ENCODE measurements at regions not wholly inside any gene's neighbourhood (a gene's known extent, or its start where the extent isn't known, plus 50 kb on each side); places are given as distances from the start of the nearest gene placed in this dataset.

- Mint-ChIP-seq H3K4me3 (ENCODE audit: low read depth) (no peak overlapping the region), H3K36me3 (ENCODE audit: insufficient read depth) (no peaks in the 10 kb centered on the region), H3K27ac (no peak overlapping the region), H3K9me3 (ENCODE audit: low read depth) (peaks cover 8% of the 10 kb centered on the region), H3K27me3 (peaks cover 9% of the 10 kb centered on the region), H3K4me1 (ENCODE audit: low read depth) (no peaks in the 10 kb centered on the region)
- no peak for TF ChIP-seq CTCF (IDR thresholded peaks at IDR 0.05; ENCODE audit: unreplicated experiment)
- no peak for DNase-seq (ENCODE audit: low spot score, unreplicated experiment)
Observed at GRCh38 chr19:31995546-31995945, 349.9 kb upstream of the ZNF507 start.

- H3K27ac Mint-ChIP-seq: no peak overlapping the region
- DNase-seq (ENCODE audit: low spot score, unreplicated experiment): no peak
- no peak for TF ChIP-seq CTCF (IDR thresholded peaks at IDR 0.05; ENCODE audit: unreplicated experiment)
Observed at GRCh38 chr19:32010071-32010470, 335.3 kb upstream of the ZNF507 start.

GRCh38 chr19:32012206-32012605 is 333.2 kb upstream of the ZNF507 start:
- peaks cover 10% of the 10 kb centered on the region for H3K4me1 Mint-ChIP-seq (ENCODE audit: low read depth)
- no peak for TF ChIP-seq CTCF (IDR thresholded peaks at IDR 0.05; ENCODE audit: unreplicated experiment)
- no peaks in the 10 kb centered on the region for H3K9me3 Mint-ChIP-seq (ENCODE audit: low read depth)
- H3K36me3 Mint-ChIP-seq (ENCODE audit: insufficient read depth): no peaks in the 10 kb centered on the region
- peaks cover 7% of the 10 kb centered on the region for H3K27me3 Mint-ChIP-seq
- no peak overlapping the region for H3K27ac Mint-ChIP-seq
- H3K4me3 Mint-ChIP-seq (ENCODE audit: low read depth): no peak overlapping the region
- DNase-seq (ENCODE audit: low spot score, unreplicated experiment): no peak

More at GRCh38 chr19:32010071-32010470, 335.3 kb upstream of the ZNF507 start:
- no peaks in the 10 kb centered on the region for H3K9me3 Mint-ChIP-seq (ENCODE audit: low read depth)
- peaks cover 7% of the 10 kb centered on the region for H3K27me3 Mint-ChIP-seq
- H3K4me1 Mint-ChIP-seq (ENCODE audit: low read depth): peaks cover 10% of the 10 kb centered on the region
- no peak overlapping the region for H3K4me3 Mint-ChIP-seq (ENCODE audit: low read depth)
- no peaks in the 10 kb centered on the region for H3K36me3 Mint-ChIP-seq (ENCODE audit: insufficient read depth)

- peaks cover 10% of the 10 kb centered on the region for H3K4me1 Mint-ChIP-seq (ENCODE audit: low read depth)
- no peak for DNase-seq (ENCODE audit: low spot score, unreplicated experiment)
- no peak overlapping the region for H3K27ac Mint-ChIP-seq
- H3K4me3 Mint-ChIP-seq (ENCODE audit: low read depth): no peak overlapping the region
- H3K9me3 Mint-ChIP-seq (ENCODE audit: low read depth): no peaks in the 10 kb centered on the region
- no peaks in the 10 kb centered on the region for H3K36me3 Mint-ChIP-seq (ENCODE audit: insufficient read depth)
- no peak for TF ChIP-seq CTCF (IDR thresholded peaks at IDR 0.05; ENCODE audit: unreplicated experiment)
- H3K27me3 Mint-ChIP-seq: peaks cover 8% of the 10 kb centered on the region
Observed at GRCh38 chr19:32012886-32013631, 332.4 kb upstream of the ZNF507 start.

GRCh38 chr19:32017176-32017953 is 328.0 kb upstream of the ZNF507 start:
- Mint-ChIP-seq H3K4me3 (ENCODE audit: low read depth) (no peak overlapping the region), H3K27ac (no peak overlapping the region)

More at GRCh38 chr19:32017176-32017953, 328.0 kb upstream of the ZNF507 start:
- Mint-ChIP-seq H3K4me1 (ENCODE audit: low read depth) (peaks cover 3% of the 10 kb centered on the region), H3K27me3 (peaks cover 12% of the 10 kb centered on the region), H3K9me3 (ENCODE audit: low read depth) (peaks cover 5% of the 10 kb centered on the region), H3K36me3 (ENCODE audit: insufficient read depth) (no peaks in the 10 kb centered on the region)
- DNase-seq (ENCODE audit: low spot score, unreplicated experiment): no peak
- no peak for TF ChIP-seq CTCF (IDR thresholded peaks at IDR 0.05; ENCODE audit: unreplicated experiment)
